ENCODE measurements at regions not wholly inside any gene's neighbourhood (a gene's known extent, or its start where the extent isn't known, plus 50 kb on each side); places are given as distances from the start of the nearest gene placed in this dataset.

DNA sequence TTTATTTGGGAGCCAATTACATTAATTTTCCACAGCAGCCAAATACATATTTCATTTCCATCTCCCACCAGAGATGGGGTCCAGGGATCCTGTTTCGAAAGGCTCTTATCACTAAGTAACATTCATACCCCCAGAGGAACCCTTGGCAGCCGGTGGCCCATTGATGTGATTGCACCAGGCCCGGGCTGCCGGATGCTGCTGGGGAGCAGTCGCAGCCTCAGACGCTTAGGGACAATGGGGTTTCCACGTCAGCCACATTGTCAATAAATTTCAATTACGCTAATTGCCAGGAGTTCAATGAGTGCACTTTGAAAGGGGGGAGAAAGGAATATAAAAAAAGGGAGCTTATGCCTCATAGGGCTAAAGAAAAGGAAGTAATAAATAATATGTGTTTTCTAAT, 478.8 kb upstream of the ADAMTS16 start:
- in situ Hi-C loops (cut with HindIII; ENCODE audit: low pct_unique_long_range_greater_than_20kb, low sequenced_read_pairs): no loop called here
- DNase-seq (ENCODE audit: low read depth): no peak

DNA sequence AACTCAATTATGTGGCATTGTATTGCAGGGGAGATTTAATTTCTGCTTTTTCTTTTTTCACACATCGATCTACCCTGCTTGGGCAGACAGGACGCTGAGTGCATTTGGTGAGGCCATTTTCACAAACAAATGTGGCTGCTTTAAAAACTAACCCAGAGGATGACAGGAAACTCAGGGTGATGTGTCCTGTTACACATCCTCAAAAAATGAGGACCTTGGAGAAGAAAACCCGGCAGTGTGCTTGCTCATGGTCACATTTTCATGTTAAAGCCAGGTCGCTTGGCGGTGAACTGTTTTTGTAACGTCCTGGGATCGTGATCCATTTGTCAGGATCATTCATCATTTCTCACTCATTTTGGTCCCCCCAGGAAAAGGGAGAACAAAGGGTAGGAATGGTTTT, 478.3 kb upstream of the ADAMTS16 start:
- in situ Hi-C loops (cut with HindIII; ENCODE audit: low pct_unique_long_range_greater_than_20kb, low sequenced_read_pairs): no loop called here
- no peak for DNase-seq (ENCODE audit: low read depth)

DNA sequence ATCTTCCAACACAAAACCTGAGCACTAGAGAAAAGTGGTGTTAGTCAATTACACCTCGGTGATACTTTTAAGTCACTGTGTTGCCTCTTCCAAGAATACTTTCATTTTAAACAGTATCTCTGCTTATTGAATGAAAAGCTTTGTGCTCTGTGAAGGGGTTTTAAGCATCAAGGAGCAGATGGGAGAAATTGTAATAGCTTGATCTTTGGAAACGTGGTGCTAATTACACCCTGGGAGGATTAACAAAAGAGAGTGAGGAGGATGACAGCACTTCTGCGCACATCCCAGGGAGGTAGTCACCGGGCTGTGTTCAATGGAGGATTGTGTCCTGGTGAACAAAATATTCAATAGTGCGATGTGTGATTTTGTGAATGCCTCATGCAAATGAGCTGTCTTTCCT, 477.4 kb upstream of the ADAMTS16 start:
- no peak for DNase-seq (ENCODE audit: low read depth)
- in situ Hi-C loops (cut with HindIII; ENCODE audit: low pct_unique_long_range_greater_than_20kb, low sequenced_read_pairs): no loop called here

DNA sequence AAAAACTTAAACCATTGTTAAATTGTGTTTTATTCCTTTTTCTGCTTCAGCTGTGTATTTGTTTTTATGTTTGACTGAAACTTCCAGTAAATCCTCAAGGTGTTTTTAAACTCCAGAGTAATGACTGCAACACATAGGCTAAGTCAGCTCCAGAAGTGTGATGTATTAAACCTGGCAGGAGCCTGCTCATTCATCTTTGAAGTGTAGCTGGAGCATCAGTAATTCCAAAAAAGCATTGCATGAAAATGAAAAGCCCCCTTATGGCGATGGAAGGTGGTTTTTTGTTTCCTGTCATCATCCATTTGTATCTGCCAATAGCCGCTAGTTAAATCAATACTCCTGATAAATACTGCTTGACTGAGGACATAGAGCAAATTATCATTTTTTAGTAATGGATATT, 474.2 kb upstream of the ADAMTS16 start:
- no peak for DNase-seq (ENCODE audit: low read depth)
- in situ Hi-C loops (cut with HindIII; ENCODE audit: low pct_unique_long_range_greater_than_20kb, low sequenced_read_pairs): no loop called here

DNA sequence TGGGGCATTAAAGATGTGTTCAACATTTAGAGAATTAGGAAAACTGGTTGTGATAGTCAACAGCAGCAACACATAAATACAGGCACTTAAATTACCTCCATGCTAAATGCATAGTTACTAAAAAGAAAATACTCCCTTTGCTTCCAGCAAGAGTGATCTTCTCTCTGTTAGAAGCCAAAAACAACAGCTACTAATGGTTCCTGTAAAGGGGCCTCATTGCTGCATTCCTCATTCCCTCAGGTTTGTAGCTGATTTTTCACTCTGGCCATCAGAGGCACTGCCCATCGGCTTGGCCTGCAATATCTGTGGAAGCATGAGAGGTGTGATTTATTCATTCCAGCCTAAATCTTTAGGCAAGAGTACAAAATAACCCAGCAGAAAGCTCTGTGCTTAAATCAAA, 466.0 kb upstream of the ADAMTS16 start:
- in situ Hi-C loops (cut with HindIII; ENCODE audit: low pct_unique_long_range_greater_than_20kb, low sequenced_read_pairs): no loop called here
- no peak for DNase-seq (ENCODE audit: low read depth)

GRCh38 chr5:4676934-4677333, 463.2 kb upstream of the ADAMTS16 start:
- in situ Hi-C loops (cut with HindIII; ENCODE audit: low pct_unique_long_range_greater_than_20kb, low sequenced_read_pairs): no loop called here
- DNase-seq (ENCODE audit: low read depth): no peak

DNA sequence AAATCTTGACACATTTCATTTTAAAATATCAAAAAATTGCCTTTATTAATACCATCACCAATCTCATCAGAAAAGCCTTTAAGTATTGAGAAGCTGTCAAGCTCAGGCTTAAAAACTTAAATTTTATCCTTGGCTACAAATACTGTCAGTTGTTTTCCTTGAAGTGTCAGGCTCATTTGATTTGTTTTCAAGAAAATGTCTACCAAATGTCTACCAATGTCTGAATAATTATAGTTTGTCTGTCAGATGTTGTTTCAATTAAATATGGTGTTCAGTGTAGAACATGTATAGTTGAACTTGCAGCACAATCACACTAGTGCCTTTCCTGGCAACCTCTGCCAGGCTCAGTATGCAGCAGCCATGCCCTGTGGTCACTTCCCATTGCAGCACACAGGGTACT, 455.2 kb upstream of the ADAMTS16 start:
- DNase-seq (ENCODE audit: low read depth): no peak
- in situ Hi-C loops (cut with HindIII; ENCODE audit: low pct_unique_long_range_greater_than_20kb, low sequenced_read_pairs): no loop called here

GRCh38 chr5:4698596-4698995, 441.5 kb upstream of the ADAMTS16 start:
- in situ Hi-C loops (cut with HindIII; ENCODE audit: low pct_unique_long_range_greater_than_20kb, low sequenced_read_pairs): no loop called here
- no peak for DNase-seq (ENCODE audit: low read depth)

- in situ Hi-C loops (cut with HindIII; ENCODE audit: low pct_unique_long_range_greater_than_20kb, low sequenced_read_pairs): no loop called here
- no peak for DNase-seq (ENCODE audit: low read depth)
These were observed 440.5 kb upstream of the ADAMTS16 start for GRCh38 chr5:4699592-4699991.

GRCh38 chr5:4700069-4700468, 440.1 kb upstream of the ADAMTS16 start:
- DNase-seq (ENCODE audit: low read depth): peak; percentile 72
- in situ Hi-C loops (cut with HindIII; ENCODE audit: low pct_unique_long_range_greater_than_20kb, low sequenced_read_pairs): no loop called here

DNA sequence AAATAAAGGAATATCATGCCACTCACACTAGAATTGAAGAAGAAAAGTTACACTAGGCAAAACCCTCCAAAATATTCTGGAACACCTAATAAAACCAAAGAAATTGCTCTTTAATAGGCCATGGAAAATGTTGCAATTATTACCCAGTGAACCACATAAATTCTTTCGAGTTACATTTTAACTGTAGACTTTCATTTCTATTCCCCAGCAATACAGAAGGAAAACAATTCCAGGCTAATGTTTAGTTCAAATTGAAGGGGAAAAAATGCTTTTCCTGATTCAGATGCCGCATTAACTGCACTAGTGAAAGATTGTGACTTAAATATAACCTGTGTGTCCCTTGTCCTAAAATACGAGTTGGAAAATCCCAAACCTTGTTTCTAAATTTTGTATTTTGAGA, 439.3 kb upstream of the ADAMTS16 start:
- DNase-seq (ENCODE audit: low read depth): peak; percentile 68
- in situ Hi-C loops (cut with HindIII; ENCODE audit: low pct_unique_long_range_greater_than_20kb, low sequenced_read_pairs): no loop called here

DNA sequence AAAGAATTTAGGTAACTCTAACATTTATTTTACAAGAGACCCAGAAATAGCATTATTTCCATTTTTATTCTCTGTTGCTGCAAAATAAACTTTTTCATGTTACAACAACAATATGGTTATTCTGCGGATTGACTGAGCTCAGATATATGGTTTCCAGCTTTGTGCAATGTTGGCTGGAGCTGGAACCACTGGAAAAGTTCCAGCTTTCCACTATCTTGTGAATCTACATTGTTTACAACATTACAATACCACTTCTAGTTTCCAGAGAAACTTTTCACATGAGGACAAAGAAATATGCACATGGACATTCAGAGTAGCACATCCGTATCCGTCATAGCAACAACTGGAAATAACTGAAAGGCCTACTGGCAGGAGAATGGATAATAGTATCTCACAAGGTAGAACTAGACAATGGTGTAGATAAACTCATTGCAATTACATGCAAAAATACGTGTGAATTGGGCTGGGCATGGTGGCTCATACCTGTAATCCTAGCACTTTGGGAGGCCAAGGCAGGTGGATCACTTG, 436.1 kb upstream of the ADAMTS16 start:
- in situ Hi-C loops (cut with HindIII; ENCODE audit: low pct_unique_long_range_greater_than_20kb, low sequenced_read_pairs): no loop called here
- DNase-seq (ENCODE audit: low read depth): no peak

DNA sequence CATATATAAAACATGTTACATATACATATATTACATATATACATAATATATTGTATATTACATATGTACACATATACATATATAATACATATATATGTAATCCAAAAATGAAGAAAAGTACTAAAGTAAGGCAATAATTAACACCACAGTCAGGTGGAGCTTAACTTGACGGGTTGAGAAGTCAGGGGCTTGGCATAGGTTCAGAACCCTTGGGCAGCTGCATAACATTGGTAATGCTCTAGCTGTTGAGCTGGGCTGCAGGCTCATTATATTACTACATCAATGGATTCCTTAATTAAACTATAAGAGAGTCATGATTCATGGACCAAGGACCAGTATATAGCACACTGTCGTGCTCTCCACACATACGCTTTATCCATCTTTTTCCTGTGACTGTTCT, 435.2 kb upstream of the ADAMTS16 start:
- DNase-seq (ENCODE audit: low read depth): no peak
- in situ Hi-C loops (cut with HindIII; ENCODE audit: low pct_unique_long_range_greater_than_20kb, low sequenced_read_pairs): no loop called here

- in situ Hi-C loops (cut with HindIII; ENCODE audit: low pct_unique_long_range_greater_than_20kb, low sequenced_read_pairs): no loop called here
- DNase-seq (ENCODE audit: low read depth): no peak
These were observed 423.3 kb upstream of the ADAMTS16 start for GRCh38 chr5:4716781-4717180.

DNA sequence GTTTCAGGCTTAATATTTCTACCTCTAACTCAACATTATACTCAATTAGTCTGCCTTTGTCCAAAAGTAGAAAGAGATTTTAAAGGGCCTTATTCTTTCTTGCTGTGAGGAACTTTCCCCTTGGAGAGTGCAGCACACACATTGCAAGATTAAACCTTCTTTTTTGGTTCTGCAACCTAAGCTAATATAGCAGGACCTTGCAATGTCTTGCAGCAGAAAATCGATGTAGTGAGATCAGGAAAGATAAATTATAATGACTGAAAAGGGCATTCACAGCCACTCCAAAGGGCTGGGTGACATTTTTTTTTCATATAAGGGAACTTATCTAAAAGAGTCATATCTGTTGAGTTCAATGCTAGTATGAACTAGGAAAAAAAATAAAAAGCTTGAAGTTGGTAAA, 422.7 kb upstream of the ADAMTS16 start:
- in situ Hi-C loops (cut with HindIII; ENCODE audit: low pct_unique_long_range_greater_than_20kb, low sequenced_read_pairs): no loop called here

DNA sequence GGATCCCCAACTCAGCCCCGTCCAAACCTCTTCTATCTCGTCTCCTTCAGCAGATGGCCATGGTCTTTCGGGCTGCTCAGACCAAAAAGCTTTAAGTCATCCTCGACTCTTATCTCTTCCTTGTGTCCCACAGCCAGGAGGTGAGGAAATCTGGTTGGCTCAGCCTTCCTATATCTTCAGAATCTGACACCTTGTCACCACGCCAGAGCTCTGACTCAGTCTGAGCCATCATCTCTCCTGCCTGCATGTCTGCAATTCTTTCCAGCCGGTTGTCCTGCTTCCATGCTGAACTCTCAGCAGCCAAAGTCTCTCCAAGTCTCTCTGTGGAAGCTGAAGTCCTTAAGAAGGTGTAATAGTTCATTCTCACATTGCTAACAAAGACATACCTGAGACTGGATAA, 419.3 kb upstream of the ADAMTS16 start:
- peak; percentile 33 for DNase-seq (ENCODE audit: low read depth)
- in situ Hi-C loops (cut with HindIII; ENCODE audit: low pct_unique_long_range_greater_than_20kb, low sequenced_read_pairs): no loop called here

More for the DNA sequence above, 422.7 kb upstream of the ADAMTS16 start:
- no peak for DNase-seq (ENCODE audit: low read depth)

GRCh38 chr5:4722886-4723285, 417.2 kb upstream of the ADAMTS16 start:
- DNase-seq (ENCODE audit: low read depth): no peak
- in situ Hi-C loops (cut with HindIII; ENCODE audit: low pct_unique_long_range_greater_than_20kb, low sequenced_read_pairs): no loop called here

DNA sequence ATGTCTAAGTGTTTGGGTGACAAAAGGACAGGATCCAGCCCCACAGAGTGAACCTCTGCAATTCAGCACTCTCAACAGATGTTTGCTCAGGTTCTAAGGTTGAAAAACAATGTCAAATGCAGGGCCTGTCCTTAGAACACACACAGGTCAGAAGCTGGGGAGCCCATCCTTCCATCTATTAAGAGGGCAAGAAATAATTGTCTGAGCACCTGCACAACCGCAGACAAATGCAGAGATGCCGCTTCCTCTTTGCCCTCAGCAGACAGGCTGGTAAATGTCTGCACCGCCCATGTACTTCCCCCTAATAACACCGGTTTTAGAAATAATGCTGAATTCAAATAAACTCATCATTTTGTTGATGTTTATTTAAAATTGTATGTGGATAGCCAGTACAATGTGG, 414.5 kb upstream of the ADAMTS16 start:
- in situ Hi-C loops (cut with HindIII; ENCODE audit: low pct_unique_long_range_greater_than_20kb, low sequenced_read_pairs): no loop called here
- DNase-seq (ENCODE audit: low read depth): no peak

DNA sequence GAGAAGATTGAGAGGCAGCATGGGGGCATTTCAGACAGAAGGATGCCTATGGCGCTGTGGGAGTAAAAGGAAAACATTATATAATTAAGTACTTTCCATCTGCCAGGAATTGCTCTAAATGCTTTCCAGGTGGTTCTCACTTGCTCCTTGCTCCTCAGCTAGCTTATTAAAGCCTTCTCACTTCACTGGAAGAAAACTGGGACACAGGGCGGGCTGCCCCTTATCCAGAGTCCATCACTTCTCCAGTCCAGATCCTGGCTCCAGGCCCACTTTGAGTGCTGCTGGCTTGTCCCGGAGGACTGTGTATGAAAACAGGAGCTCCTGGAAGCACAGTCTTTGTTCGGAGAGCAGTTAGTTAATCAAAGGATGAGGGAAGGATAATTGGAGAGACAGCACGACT, 409.9 kb upstream of the ADAMTS16 start:
- DNase-seq (ENCODE audit: low read depth): no peak
- in situ Hi-C loops (cut with HindIII; ENCODE audit: low pct_unique_long_range_greater_than_20kb, low sequenced_read_pairs): no loop called here

GRCh38 chr5:4734348-4734747, 405.8 kb upstream of the ADAMTS16 start:
- in situ Hi-C loops (cut with HindIII; ENCODE audit: low pct_unique_long_range_greater_than_20kb, low sequenced_read_pairs): no loop called here

DNA sequence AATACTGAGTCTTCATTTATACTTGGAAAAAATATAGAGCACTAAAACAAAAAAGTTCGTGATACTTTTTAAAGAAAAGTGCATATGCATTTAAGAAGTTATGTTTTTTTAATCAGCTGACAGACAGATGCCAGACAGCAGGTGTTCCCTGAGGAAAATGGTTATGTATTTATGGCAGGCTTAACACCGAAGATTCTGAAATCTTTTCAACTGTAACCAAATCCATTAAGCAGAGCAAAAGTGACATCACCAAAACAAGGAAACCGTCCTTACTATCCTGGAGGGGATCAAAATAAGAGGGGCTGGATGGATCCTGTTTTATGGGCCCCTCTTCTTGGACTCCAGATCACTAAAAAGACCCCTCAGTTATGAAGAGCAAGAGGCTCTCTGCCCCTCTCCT, 404.9 kb upstream of the ADAMTS16 start:
- in situ Hi-C loops (cut with HindIII; ENCODE audit: low pct_unique_long_range_greater_than_20kb, low sequenced_read_pairs): no loop called here
- no peak for DNase-seq (ENCODE audit: low read depth)

More at GRCh38 chr5:4734348-4734747, 405.8 kb upstream of the ADAMTS16 start:
- DNase-seq (ENCODE audit: low read depth): no peak
